C4-2B (cell line): ENCODE measurements at regions not wholly inside any gene's neighbourhood (a gene's known extent, or its start where the extent isn't known, plus 50 kb on each side); places are given as distances from the start of the nearest gene placed in this dataset.
"Not testable (repeated sequence)": the region's sequence is repeated elsewhere in the genome, so short reads cannot be mapped to it uniquely, and the experiment has no call there.

ENCODE experiments used
- CTCF ChIP-seq: fragments of 450-650 bp; conservative IDR thresholded peaks from 2 replicates; pipeline ENCODE4 v1.5.1; 2017; ENCODE audit warnings: mild to moderate bottlenecking
- ZFX ChIP-seq: fragments of 450-650 bp; IDR thresholded peaks from 2 replicates; pipeline ENCODE4 v1.6.1; 2017

DNA sequence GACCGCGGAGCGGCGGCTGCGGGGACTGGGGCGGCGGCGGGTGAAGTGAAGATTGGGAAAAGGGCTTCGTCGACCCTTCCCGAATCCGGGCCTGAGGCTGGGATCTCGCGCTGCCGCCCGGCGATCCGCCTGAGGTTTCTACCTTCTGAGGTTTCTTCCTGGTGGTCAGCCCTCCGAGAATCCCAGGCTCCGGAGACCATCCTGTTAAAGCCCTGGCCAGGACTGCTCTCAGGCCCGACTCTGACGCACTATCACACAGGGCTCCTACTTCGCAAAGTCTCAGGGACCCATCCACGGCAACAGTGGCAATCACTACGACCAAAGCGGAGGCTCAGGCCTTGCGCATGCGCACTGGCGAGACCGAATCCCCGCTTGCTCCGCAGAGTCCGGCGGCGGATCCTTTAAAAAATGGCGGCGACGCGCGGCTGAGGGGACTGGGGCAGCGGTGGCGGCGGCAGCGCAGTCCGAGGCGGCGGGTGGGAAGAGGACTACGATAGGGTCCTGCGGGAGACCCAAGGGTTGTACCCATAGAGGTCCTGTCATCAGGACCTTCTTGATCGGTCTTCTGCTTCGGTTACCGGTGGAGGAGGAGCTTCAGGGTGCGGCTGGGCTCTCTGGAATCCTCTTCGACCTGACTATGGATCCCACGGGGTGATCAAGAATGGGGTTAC lies 157.2 kb upstream of the ZNF337 start:
- TF ChIP-seq CTCF: not testable (repeated sequence)
- TF ChIP-seq ZFX: peak; percentile 48; the same call in 1 of the 2 replicates
